HG02610 (cell line): ENCODE measurements at regions not wholly inside any gene's neighbourhood (a gene's known extent, or its start where the extent isn't known, plus 50 kb on each side); places are given as distances from the start of the nearest gene placed in this dataset.
"Not testable (repeated sequence)": the region's sequence is repeated elsewhere in the genome, so short reads cannot be mapped to it uniquely, and the experiment has no call there.

Experiments used
- ATAC-seq: cut with Tn5 transposase; IDR thresholded peaks from one replicate; pipeline ENCODE4 v1.9.1; 2021; ENCODE audit warnings: mild to moderate bottlenecking, moderate library complexity; ENCODE audit not compliant: unreplicated experiment

- no peak for ATAC-seq
Measured at GRCh38 chr7:108627476-108628051, 57.9 kb downstream of the DNAJB9 start.

DNA sequence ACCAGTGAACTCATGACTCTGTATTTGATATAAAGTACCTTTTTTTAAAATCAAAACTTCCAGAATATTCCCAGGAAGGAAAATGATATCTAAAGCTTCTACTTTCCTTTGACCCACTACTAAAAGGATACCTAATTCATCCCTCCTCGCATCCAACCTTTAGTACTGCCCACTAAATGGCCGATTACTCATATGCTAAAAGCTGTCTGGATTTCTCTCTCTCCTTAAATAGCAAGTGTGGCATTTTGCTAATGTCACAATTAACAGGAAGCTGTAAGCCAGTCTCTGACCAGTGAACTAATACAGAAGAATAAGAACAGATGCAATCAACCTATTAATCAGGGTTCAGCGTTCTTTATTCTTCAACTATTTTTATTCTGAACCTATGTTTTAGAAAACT, 59.0 kb downstream of the DNAJB9 start:
- ATAC-seq: no peak

GRCh38 chr7:108629651-108630400, 60.2 kb downstream of the DNAJB9 start:
- ATAC-seq: no peak

DNA sequence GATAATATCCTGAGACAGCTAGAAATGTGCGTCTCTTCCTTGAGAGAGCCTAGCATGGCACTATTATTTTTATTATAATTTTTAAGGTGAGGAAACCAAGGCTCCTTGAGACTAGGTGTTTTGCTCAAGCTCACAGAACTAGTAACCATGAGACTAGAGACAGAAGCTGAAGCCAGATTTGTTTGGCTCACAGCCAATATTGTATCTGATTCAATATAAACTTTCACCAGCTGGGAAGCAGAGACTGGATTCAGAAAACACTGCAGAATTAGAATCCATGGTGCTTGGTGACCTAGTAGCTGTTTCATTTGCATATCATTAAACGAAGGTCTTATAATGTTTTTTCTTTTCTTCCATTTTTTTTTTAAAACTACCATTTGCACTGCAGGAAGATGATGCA, 64.4 kb downstream of the DNAJB9 start:
- no peak for ATAC-seq

- ATAC-seq: no peak
Measured at GRCh38 chr7:108634535-108634934, 64.9 kb downstream of the DNAJB9 start.

- no peak for ATAC-seq
Measured at GRCh38 chr7:108637049-108637621, 67.5 kb downstream of the DNAJB9 start.

- no peak for ATAC-seq
Measured at GRCh38 chr7:108642126-108642525, 72.5 kb downstream of the DNAJB9 start.

DNA sequence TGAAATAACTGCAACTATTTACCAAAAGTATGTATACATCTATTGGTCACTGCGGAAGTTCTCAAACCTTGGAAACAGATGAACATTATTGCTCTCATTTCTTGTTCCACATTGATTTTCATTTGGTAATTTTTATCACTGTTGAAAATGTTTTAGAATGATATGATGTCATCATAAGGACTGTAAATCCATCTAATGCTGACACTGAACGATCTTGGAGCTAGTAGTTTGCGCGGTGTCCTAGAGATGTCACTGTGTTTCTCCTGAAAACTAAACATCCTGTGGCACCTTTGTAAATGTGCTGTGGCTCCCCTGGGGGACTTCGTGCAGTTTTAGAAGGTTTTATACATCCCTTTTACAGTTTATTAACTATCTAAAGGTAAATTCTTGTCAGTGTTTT, 73.5 kb downstream of the DNAJB9 start:
- no peak for ATAC-seq

GRCh38 chr7:108648989-108649388, 79.3 kb downstream of the DNAJB9 start:
- ATAC-seq: no peak

DNA sequence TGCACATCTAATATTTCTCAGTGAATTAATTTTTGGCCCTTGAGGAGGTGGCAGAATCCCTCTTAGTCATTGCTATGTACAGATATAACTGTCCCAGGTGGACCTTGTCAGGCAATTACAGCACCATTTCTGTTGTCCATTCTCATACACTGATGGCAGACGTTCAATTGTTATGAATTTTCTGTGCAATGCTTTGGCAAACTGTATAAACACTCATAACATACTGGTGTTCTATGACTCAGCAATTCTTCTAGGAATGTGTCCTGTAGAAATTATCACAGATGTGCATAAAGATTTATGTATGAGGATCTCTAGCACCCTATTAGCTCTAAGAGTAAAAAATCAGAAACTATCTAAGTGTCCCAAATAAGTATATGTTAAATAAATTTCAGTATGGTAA, 80.8 kb downstream of the DNAJB9 start:
- no peak for ATAC-seq

DNA sequence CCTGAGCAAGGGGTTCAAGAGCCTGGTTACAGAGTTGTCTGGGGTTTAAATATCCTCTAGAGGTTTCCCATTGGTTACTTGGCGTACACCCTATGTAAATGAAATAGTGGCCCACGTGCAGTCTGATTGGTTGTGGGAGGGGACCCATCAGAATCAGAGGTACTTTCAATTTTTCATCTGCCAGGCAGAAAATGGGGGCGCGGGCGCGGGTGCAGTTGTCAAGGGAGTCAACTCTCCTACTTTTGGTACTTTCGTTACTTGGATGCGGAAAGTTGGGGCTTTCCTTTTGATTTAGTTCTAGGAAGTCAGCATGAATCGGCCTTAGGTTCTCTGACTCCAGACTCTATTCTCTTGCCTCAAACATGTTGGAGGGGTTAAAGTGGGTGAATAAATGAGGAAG, 83.2 kb downstream of the DNAJB9 start:
- no peak for ATAC-seq

- no peak for ATAC-seq
Measured at GRCh38 chr7:108653526-108653925, 83.9 kb downstream of the DNAJB9 start.

GRCh38 chr7:108657140-108657726, 87.6 kb downstream of the DNAJB9 start:
- ATAC-seq: not testable (repeated sequence)

GRCh38 chr7:108659261-108659660, 89.6 kb downstream of the DNAJB9 start:
- no peak for ATAC-seq

- no peak for ATAC-seq
Measured at GRCh38 chr7:108659867-108660266, 90.2 kb downstream of the DNAJB9 start.

DNA sequence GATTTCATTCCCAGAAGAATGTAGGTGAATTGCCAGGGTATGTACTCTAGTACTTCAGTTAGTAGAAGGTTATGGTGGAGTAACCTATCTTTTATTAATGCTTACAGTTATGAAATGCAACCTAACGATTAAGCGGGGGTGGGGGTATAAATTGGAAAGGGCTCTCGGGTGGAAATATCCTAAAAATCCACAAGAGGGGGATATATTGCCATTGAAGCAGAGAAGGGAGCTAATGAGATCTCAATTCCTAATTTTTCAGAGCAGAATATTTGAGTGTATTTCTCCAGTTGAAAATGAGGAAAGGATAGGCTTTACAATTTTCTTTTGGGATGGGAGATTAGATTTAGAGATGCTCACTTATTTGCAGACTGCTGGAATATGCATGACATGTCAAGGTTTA, 90.8 kb downstream of the DNAJB9 start:
- ATAC-seq: no peak

GRCh38 chr7:108662783-108663362, 93.2 kb downstream of the DNAJB9 start:
- ATAC-seq: no peak

DNA sequence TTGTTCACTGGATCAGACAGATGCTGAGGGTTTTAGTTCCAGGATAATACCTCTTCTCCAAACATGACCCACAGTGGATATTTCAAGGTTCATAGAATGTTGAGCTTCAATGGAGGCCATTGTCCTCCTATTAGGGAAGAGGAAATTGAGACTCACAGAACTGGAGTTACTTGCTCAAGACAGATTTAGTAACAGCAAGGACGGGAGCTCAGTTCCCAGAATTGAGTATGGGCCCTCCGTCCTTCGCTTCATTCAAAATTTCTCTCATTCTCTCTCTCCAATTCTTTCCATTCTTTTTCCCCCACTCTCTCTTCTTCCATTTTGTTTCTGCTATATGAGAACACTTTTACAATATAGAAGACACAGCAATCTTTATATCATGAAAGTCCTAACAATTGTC, 94.0 kb downstream of the DNAJB9 start:
- ATAC-seq: no peak

DNA sequence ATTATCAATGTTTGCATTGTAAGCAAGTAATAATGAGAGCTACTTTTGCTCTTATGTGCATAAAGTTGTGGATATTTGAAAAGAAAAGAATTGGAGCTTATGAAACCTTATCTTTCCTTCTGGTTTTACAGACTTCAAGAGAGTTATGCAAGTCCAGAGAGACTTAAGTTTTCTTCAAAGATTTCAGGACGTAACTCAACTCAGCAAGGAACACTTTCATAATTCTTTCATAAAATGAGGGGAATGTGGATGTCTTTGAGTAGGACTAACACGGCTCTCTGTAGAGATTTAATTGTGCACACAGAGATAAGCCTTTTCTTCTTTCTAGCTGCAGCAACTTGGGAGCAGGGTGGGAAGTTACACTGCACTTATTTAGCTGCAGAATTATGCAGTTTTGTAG, 97.5 kb downstream of the DNAJB9 start:
- no peak for ATAC-seq

- no peak for ATAC-seq
Measured at GRCh38 chr7:108669958-108670357, 100.3 kb downstream of the DNAJB9 start.

DNA sequence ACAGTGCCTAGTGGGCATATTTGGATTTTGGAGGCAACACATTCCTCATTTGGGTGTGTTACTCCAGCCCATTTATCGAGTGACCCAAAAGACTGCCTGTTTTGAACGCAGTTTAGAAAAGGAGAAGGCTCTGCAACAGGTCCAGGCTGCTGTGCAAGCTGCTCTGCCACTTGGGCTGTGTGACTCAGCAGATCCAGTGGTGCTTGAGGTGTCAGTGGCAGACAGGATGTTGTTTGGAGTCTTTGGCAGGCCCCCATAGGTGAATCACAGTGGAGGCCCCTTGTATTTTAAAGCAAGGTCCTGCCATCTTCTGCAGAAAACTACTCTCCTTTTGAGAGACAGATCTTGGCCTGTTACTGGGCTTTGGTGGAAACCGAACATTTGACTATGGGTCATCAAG, 104.0 kb downstream of the DNAJB9 start:
- ATAC-seq: not testable (repeated sequence)

DNA sequence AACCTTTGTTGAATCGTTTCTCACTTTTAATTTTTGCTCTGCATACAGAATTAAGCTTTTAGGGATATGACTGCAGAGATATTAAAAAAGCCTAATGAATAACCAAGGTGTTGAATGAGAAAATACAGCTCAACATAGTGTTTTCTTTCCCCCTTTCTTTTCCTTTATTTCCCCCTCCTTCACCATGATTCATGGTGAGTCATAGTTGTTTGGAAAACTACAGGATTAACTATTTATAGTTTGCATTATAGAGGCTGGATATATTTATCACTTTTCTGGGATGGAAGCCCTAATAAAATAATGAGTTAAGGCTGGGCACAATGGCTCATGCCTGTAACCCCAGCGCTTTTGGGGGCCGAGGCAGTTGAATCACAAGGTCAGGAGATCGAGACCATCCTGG, 115.0 kb downstream of the DNAJB9 start:
- ATAC-seq: no peak
